Gastroesophageal sphincter (tissue), 4 donors: ENCODE measurements at regions not wholly inside any gene's neighbourhood (a gene's known extent, or its start where the extent isn't known, plus 50 kb on each side); places are given as distances from the start of the nearest gene placed in this dataset.

Source experiments
- ATAC-seq: fragments of 150-250 bp; one replicate; pipeline ENCODE4 v1.9.1; 2016; ENCODE audit warnings: mild to moderate bottlenecking, moderate library complexity
- H3K27ac ChIP-seq, 4 donors: fragments of 200-600 bp; sonication (generic) in 3 of 4; 1 replicate in 3 of 4; 2 replicates in 1 of 4; pipeline ENCODE4 v1.5.1; 2016 to 2019
- H3K27me3 ChIP-seq: fragments of 200-600 bp; sonication (generic); one replicate; pipeline ENCODE4 v1.5.1; 2019
- H3K36me3 ChIP-seq, 2 donors: fragments of 200-600 bp; sonication (generic); one replicate each; pipeline ENCODE4 v1.5.1; 2019; ENCODE audit warnings: control low read depth in 1 of 2
- H3K4me1 ChIP-seq, 3 donors: fragments of 200-600 bp; sonication (generic); 1 replicate in 2 of 3; 2 replicates in 1 of 3; pipeline ENCODE4 v1.5.1; 2016 to 2019; ENCODE audit warnings: control low read depth in 2 of 3
- H3K4me3 ChIP-seq, 2 donors: fragments of 200-600 bp; sonication (generic); one replicate each; pipeline ENCODE4 v1.5.1; 2019; ENCODE audit warnings: mild to moderate bottlenecking in 1 of 2, moderate library complexity in 1 of 2
- H3K9me3 ChIP-seq, 3 donors: fragments of 200-600 bp; sonication (generic); one replicate each; pipeline ENCODE4 v1.5.1; 2017 to 2019; ENCODE audit warnings: control low read depth in 2 of 3
- CTCF ChIP-seq, 4 experiments: fragments of 200-600 bp in 2 of 4; fragments of 450-650 bp in 2 of 4; sonication (generic) in 1 of 4; IDR thresholded peaks; one replicate each; pipeline ENCODE4 v1.5.1; 2017 to 2019; ENCODE audit warnings: antibody characterized with exemption in 4 of 4, mild to moderate bottlenecking in 2 of 4, moderate library complexity in 2 of 4
- EP300 ChIP-seq: sonication (generic); formaldehyde crosslinking; IDR thresholded peaks from one replicate; pipeline ENCODE4 v1.6.1; 2017; ENCODE audit warnings: antibody characterized with exemption, mild to moderate bottlenecking
- POLR2A ChIP-seq, 2 donors: fragments of 450-650 bp; IDR thresholded peaks; one replicate each; pipeline ENCODE4 v1.6.1; 2017; ENCODE audit warnings: antibody characterized with exemption in 2 of 2, mild to moderate bottlenecking in 2 of 2, moderate library complexity in 1 of 2
- POLR2AphosphoS5 ChIP-seq: sonication (generic); formaldehyde crosslinking; IDR thresholded peaks from one replicate; pipeline ENCODE4 v1.6.1; 2017; ENCODE audit warnings: antibody characterized with exemption
- WGBS, 2 donors: methylation state at CpG; one replicate each; pipeline ENCODE4 v1.1.5; 2018; ENCODE audit warnings: low coverage in 1 of 2; 5-methylcytosine and 5-hydroxymethylcytosine counted together

GRCh38 chr2:17306706-17307105 is 211.5 kb downstream of the RAD51AP2 start:
- Histone ChIP-seq H3K9me3 (no peaks in the 10 kb centered on the region), H3K4me1 (no peaks in the 10 kb centered on the region), H3K4me3 (no peak overlapping the region), H3K27ac (no peak overlapping the region), H3K27me3 (no peaks in the 10 kb centered on the region), H3K36me3 (no peaks in the 10 kb centered on the region)
- WGBS, 2 donors = 82 to 90% methylated on average over 2 of the region's 2 CpGs
- no peak for ATAC-seq
- TF ChIP-seq EP300 (no peak), POLR2A (IDR thresholded peaks at IDR 0.05) (no peak), CTCF (IDR thresholded peaks at IDR 0.05) (no peak), POLR2AphosphoS5 (no peak)

GRCh38 chr2:17306219-17306618 is 212.0 kb downstream of the RAD51AP2 start:
- H3K4me3 ChIP-seq = no peak overlapping the region
- no peak overlapping the region for H3K27ac ChIP-seq
- H3K36me3 ChIP-seq = no peaks in the 10 kb centered on the region
- WGBS, 2 donors = 93 to 100% methylated on average over 1 of the region's 1 CpG
- no peaks in the 10 kb centered on the region for H3K9me3 ChIP-seq
- H3K4me1 ChIP-seq = no peaks in the 10 kb centered on the region
- H3K27me3 ChIP-seq = no peaks in the 10 kb centered on the region
- TF ChIP-seq EP300 = no peak
- TF ChIP-seq POLR2AphosphoS5 = no peak
- no peak for TF ChIP-seq POLR2A (IDR thresholded peaks at IDR 0.05)
- TF ChIP-seq CTCF (IDR thresholded peaks at IDR 0.05) = no peak
- no peak for ATAC-seq

GRCh38 chr2:17303521-17303920 is 214.7 kb downstream of the RAD51AP2 start:
- Histone ChIP-seq H3K36me3 (no peaks in the 10 kb centered on the region), H3K4me1 (no peaks in the 10 kb centered on the region), H3K27ac (no peak overlapping the region), H3K4me3 (no peak overlapping the region), H3K9me3 (no peaks in the 10 kb centered on the region), H3K27me3 (no peaks in the 10 kb centered on the region)
- ATAC-seq = no peak
- WGBS, 2 donors = 45 to 56% methylated on average over 2 of the region's 2 CpGs
- TF ChIP-seq POLR2A (IDR thresholded peaks at IDR 0.05) (no peak), POLR2AphosphoS5 (no peak), EP300 (no peak), CTCF (IDR thresholded peaks at IDR 0.05) (no peak)

GRCh38 chr2:17303054-17303453 is 215.2 kb downstream of the RAD51AP2 start:
- Histone ChIP-seq H3K4me3 (no peak overlapping the region), H3K27ac (no peak overlapping the region), H3K36me3 (no peaks in the 10 kb centered on the region), H3K27me3 (no peaks in the 10 kb centered on the region), H3K4me1 (no peaks in the 10 kb centered on the region), H3K9me3 (no peaks in the 10 kb centered on the region)
- 55 to 68% methylated on average over 3 to 4 of the region's 4 CpGs for WGBS, 2 donors
- TF ChIP-seq POLR2AphosphoS5 = no peak
- TF ChIP-seq EP300 = no peak
- TF ChIP-seq POLR2A (IDR thresholded peaks at IDR 0.05) = no peak
- no peak for TF ChIP-seq CTCF (IDR thresholded peaks at IDR 0.05)
- no peak for ATAC-seq

- no peak for ATAC-seq
- no peaks in the 10 kb centered on the region for H3K27me3 ChIP-seq
- H3K9me3 ChIP-seq = no peaks in the 10 kb centered on the region
- H3K36me3 ChIP-seq = no peaks in the 10 kb centered on the region
- H3K4me3 ChIP-seq = no peak overlapping the region
- WGBS, 2 donors = 0% methylated on average over 1 of the region's 1 CpG; no CpG with 5 or more reads in 1 of the 2 donors
- no peak overlapping the region for H3K27ac ChIP-seq
- no peaks in the 10 kb centered on the region for H3K4me1 ChIP-seq
- TF ChIP-seq CTCF (IDR thresholded peaks at IDR 0.05) (no peak), POLR2AphosphoS5 (no peak), POLR2A (IDR thresholded peaks at IDR 0.05) (no peak), EP300 (no peak)
Observed at GRCh38 chr2:17302281-17302680, 216.0 kb downstream of the RAD51AP2 start.
